ENCODE measurements at regions not wholly inside any gene's neighbourhood (a gene's known extent, or its start where the extent isn't known, plus 50 kb on each side); places are given as distances from the start of the nearest gene placed in this dataset.

DNA sequence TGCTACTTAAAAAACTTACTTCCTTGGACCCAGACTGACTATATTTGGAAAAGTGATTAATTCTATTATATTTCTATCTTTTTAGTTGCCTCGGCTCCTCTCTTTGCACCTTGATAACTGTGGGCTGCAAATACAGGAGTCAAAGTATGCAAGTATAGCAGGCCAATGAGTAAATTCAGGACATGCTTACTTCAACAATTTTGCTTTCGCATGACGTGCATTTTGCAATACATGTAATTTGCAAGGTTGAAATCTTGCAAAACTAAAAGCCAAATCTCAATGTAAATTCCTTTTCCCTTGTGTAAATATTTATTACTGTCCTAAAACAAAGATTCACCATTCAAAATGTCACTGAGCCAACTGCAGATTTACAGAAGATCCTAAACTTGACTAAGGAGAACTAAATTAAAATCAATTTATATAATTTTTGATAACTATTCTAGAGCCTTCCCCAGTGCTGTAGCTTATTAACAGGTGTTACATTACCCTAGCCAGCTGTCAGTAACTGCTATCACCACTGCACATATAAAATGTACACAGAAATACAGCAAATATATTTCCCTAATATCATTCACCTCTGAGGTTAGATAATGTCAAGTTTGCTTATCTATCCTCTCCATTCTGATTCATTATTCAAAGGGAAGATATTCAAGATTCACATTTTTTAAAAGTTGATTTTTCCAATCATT is 1069.5 kb downstream of the TRHDE start:
- H3K18ac ChIP-seq (ENCODE audit: extremely low read depth, low read length), result no peak overlapping the region
- no peak overlapping the region for H3K4me3 ChIP-seq (ENCODE audit: extremely low read depth in 1 of 4, insufficient read depth in 2 of 4, low read depth in 3 of 4, low read length in 4 of 4)
- no peaks in the 10 kb centered on the region for H3K36me3 ChIP-seq (ENCODE audit: control insufficient read depth in 2 of 4, insufficient read depth in 4 of 4, low read length in 3 of 4)
- H3K4me1 ChIP-seq (replicated peaks in 1 of 4; ENCODE audit: control insufficient read depth in 3 of 4, insufficient read depth in 4 of 4, low read length in 3 of 4), result no peaks in the 10 kb centered on the region
- no peak overlapping the region for H3K4ac ChIP-seq (replicated peaks; ENCODE audit: insufficient read length, low read depth, low read length)
- no peak overlapping the region for H2BK12ac ChIP-seq (ENCODE audit: low read depth, low read length)
- POLR2A ChIA-PET (ENCODE audit: partially characterized antibody), result no interaction called here
- H3K23me2 ChIP-seq (ENCODE audit: low read depth, low read length), result no peaks in the 10 kb centered on the region
- no peak overlapping the region for H4K8ac ChIP-seq (ENCODE audit: extremely low read depth, insufficient read depth, low read length)
- H2BK120ac ChIP-seq (replicated peaks; ENCODE audit: low read depth, low read length), result no peak overlapping the region
- 92% methylated on average over 3 of the region's 3 CpGs; no CpG with 5 or more reads in 1 of the 2 experiments for WGBS, 2 experiments (ENCODE audit: extremely low coverage in 1 of 2, insufficient coverage in 1 of 2, insufficient read length in 1 of 2, insufficient replicate concordance in 2 of 2, low coverage in 1 of 2, low lambda C conversion rate in 2 of 2, missing lambda C conversion rate in 1 of 2)
- no peak overlapping the region for H4K5ac ChIP-seq (ENCODE audit: insufficient read length, low read depth, low read length)
- H4K91ac ChIP-seq (replicated peaks; ENCODE audit: insufficient read length, low read length), result no peak overlapping the region
- H3K79me1 ChIP-seq (ENCODE audit: low read depth, low read length), result no peaks in the 10 kb centered on the region
- CTCF ChIA-PET (ENCODE audit: partially characterized antibody), result no interaction called here
- H2AK5ac ChIP-seq (ENCODE audit: low read depth, low read length), result no peak overlapping the region
- H2AFZ ChIP-seq (ENCODE audit: low read length), result no peak overlapping the region
- H3K4me2 ChIP-seq (ENCODE audit: insufficient read depth in 1 of 2, low read depth in 2 of 2, low read length in 2 of 2), result no peak overlapping the region
- H3K23ac ChIP-seq (ENCODE audit: insufficient read length), result no peak overlapping the region
- no peak overlapping the region for H3K27ac ChIP-seq (ENCODE audit: low read depth, low read length)
- no peaks in the 10 kb centered on the region for H3K9me3 ChIP-seq (ENCODE audit: insufficient read depth in 2 of 2, low read depth in 1 of 2, low read length in 1 of 2)
- no peaks in the 10 kb centered on the region for H3K27me3 ChIP-seq (replicated peaks in 1 of 4; ENCODE audit: control insufficient read depth in 3 of 4, extremely low read depth in 1 of 4, insufficient read depth in 3 of 4, low read length in 3 of 4)
- no peak for FAIRE-seq
- no peak overlapping the region for H2BK15ac ChIP-seq (ENCODE audit: low read length)
- H3K56ac ChIP-seq (replicated peaks; ENCODE audit: insufficient read length, low read depth, low read length), result no peak overlapping the region
- H2BK5ac ChIP-seq (ENCODE audit: low read depth, low read length), result no peak overlapping the region
- DNase-seq (ENCODE audit: low read depth in 1 of 2, low spot score in 2 of 2), result no peak
- no peaks in the 10 kb centered on the region for H3K79me2 ChIP-seq (ENCODE audit: control insufficient read depth in 1 of 2, insufficient read depth in 2 of 2, low read length in 2 of 2)
- H3K9ac ChIP-seq (replicated peaks in 1 of 4; ENCODE audit: extremely low read depth in 1 of 4, low read depth in 3 of 4, low read length in 3 of 4), result no peak overlapping the region
- H4K20me1 ChIP-seq (replicated peaks in 1 of 2; ENCODE audit: control insufficient read depth in 1 of 2, insufficient read depth in 2 of 2, low read length in 2 of 2), result no peaks in the 10 kb centered on the region
- no peak overlapping the region for H3K14ac ChIP-seq (ENCODE audit: insufficient read length)
- no peak overlapping the region for H2BK20ac ChIP-seq (ENCODE audit: low read length)
- no peak for TF ChIP-seq POU5F1 (IDR thresholded peaks at IDR 0.05; ENCODE audit: low read depth, low read length)
- TF ChIP-seq SIRT6 (IDR thresholded peaks at IDR 0.05; ENCODE audit: low read length), result no peak
- no peak for TF ChIP-seq SUZ12 (IDR thresholded peaks at IDR 0.05; ENCODE audit: low read length)
- no peak for TF ChIP-seq RFX5 (IDR thresholded peaks at IDR 0.05; ENCODE audit: borderline replicate concordance, low read depth, low read length)
- TF ChIP-seq, protein P1, sequence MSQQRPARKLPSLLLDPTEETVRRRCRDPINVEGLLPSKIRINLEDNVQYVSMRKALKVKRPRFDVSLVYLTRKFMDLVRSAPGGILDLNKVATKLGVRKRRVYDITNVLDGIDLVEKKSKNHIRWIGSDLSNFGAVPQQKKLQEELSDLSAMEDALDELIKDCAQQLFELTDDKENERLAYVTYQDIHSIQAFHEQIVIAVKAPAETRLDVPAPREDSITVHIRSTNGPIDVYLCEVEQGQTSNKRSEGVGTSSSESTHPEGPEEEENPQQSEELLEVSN (IDR thresholded peaks at IDR 0.05), result no peak
- TF ChIP-seq NANOG (IDR thresholded peaks at IDR 0.05; ENCODE audit: insufficient read depth, low read depth, low read length, poor library complexity, severe bottlenecking), result no peak
- TF ChIP-seq BRCA1 (IDR thresholded peaks at IDR 0.05; ENCODE audit: low read depth, low read length), result no peak
- no peak for TF ChIP-seq EP300 (IDR thresholded peaks at IDR 0.05; ENCODE audit: borderline replicate concordance in 1 of 2, low read depth in 2 of 2, low read length in 2 of 2)
- TF ChIP-seq RXRA (IDR thresholded peaks at IDR 0.05; ENCODE audit: insufficient read depth, low read depth, low read length), result no peak
- no peak for TF ChIP-seq TCF12 (IDR thresholded peaks at IDR 0.05; ENCODE audit: low read depth, low read length)
- TF ChIP-seq, protein P2, sequence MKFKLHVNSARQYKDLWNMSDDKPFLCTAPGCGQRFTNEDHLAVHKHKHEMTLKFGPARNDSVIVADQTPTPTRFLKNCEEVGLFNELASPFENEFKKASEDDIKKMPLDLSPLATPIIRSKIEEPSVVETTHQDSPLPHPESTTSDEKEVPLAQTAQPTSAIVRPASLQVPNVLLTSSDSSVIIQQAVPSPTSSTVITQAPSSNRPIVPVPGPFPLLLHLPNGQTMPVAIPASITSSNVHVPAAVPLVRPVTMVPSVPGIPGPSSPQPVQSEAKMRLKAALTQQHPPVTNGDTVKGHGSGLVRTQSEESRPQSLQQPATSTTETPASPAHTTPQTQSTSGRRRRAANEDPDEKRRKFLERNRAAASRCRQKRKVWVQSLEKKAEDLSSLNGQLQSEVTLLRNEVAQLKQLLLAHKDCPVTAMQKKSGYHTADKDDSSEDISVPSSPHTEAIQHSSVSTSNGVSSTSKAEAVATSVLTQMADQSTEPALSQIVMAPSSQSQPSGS (IDR thresholded peaks at IDR 0.05; ENCODE audit: low read length), result no peak

All from H1 (cell line).